Psoas muscle (tissue), 7 donors: ENCODE measurements at regions not wholly inside any gene's neighbourhood (a gene's known extent, or its start where the extent isn't known, plus 50 kb on each side); places are given as distances from the start of the nearest gene placed in this dataset.

Experiments
- ATAC-seq, 4 donors: fragments of 200-7000 bp; cut with Tn5 transposase; one replicate each; pipeline ENCODE4 v1.9.1; 2020; ENCODE audit warnings: moderate library complexity in 3 of 4, mild to moderate bottlenecking in 2 of 4
- DNase-seq, 2 donors: peaks; one replicate each; pipeline ENCODE4 v3.0.0-alpha.2; 2020
- H3K27ac ChIP-seq: fragments of 200-600 bp; one replicate; pipeline ENCODE4 v1.8.0; 2022
- H3K27me3 ChIP-seq, 3 donors: fragments of 200-600 bp in 1 of 3; one replicate each; pipeline versions ENCODE4 v1.6.1 to v1.8.0; 2013 to 2022; ENCODE audit warnings: low read length in 2 of 3, mild to moderate bottlenecking in 2 of 3, moderate library complexity in 1 of 3; ENCODE audit not compliant: insufficient read depth in 3 of 3
- H3K36me3 ChIP-seq, 2 donors: fragments of 200-600 bp in 1 of 2; one replicate each; pipeline versions ENCODE4 v1.6.1 to v1.8.0; 2013 to 2022; ENCODE audit warnings: low read depth in 1 of 2, mild to moderate bottlenecking in 1 of 2, moderate library complexity in 1 of 2; ENCODE audit not compliant: insufficient read depth in 1 of 2
- H3K4me1 ChIP-seq: fragments of 200-600 bp; one replicate; pipeline ENCODE4 v1.8.0; 2022
- H3K4me3 ChIP-seq: fragments of 200-600 bp; one replicate; pipeline ENCODE4 v1.8.0; 2022; ENCODE audit warnings: mild to moderate bottlenecking
- H3K9me3 ChIP-seq: fragments of 200-600 bp; one replicate; pipeline ENCODE4 v1.8.0; 2022
- CTCF ChIP-seq: fragments of 200-600 bp; IDR thresholded peaks from one replicate; pipeline ENCODE4 v1.8.0; 2022; ENCODE audit warnings: antibody characterized with exemption
- WGBS, 3 donors: extraction: QIAGEN DNeasy Blood & Tissue Kit; methylation state at CpG; one replicate each; pipeline versions ENCODE4 v1.1.6 to v1.1.7; 2013; 5-methylcytosine and 5-hydroxymethylcytosine counted together
- intact Hi-C, 2 donors: fragments of 100-400 bp; cut with DNase I; formaldehyde crosslinking; loops; one replicate each; pipeline versions ENCODE4 v1.11.0 to v1.14.2; 2022
- donor health status: healthy with polysubstance abuse.
- donor health status: DM: no; HTN: no; CAD: no; lungs with moderate emphysema.
- donor health status: Bipolar disorder and iron deficiency.
- donor health status: healthy.
- donor health status: DM: yes; HTN: yes; CAD: no.
- donor health status: DM: no; HTN: no; CAD: no.
- donor health status: DM: yes; HTN: yes; CAD: no.

GRCh38 chr1:99580451-99580850 is 65.5 kb upstream of the PALMD start:
- no peak for TF ChIP-seq CTCF
- Histone ChIP-seq H3K4me1 (no peaks in the 10 kb centered on the region), H3K9me3 (no peaks in the 10 kb centered on the region), H3K27me3 (no peaks in the 10 kb centered on the region), H3K27ac (no peak overlapping the region), H3K4me3 (no peak overlapping the region), H3K36me3 (no peaks in the 10 kb centered on the region)
- DNase-seq: no peak
- 66 to 76% (median 74%) methylated on average over 6 of the region's 6 CpGs for WGBS, 3 donors
- peak in 3 of 4 donors; percentile 48 to 93 (median 66) for ATAC-seq
- intact Hi-C loops: no loop called here

DNA sequence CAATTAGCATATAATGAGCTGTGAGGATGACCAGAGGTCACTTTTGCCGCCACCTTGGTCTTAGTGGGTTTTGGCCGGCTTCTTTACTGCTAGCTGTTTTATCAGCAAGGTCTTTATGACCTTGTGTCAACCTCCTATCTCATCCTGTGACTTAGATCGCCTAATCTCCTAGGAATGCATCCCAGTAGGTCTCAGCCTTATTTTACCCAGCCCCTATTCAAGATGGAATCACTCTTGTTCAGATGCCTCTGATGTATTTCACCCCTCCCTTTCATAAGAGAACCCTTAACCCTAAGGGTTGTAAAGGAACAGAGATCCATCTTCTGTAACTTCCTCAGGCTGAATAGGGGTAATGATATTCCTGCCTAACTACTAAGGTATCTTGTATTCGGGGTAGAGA is 58.9 kb upstream of the PALMD start:
- ATAC-seq: no peak
- intact Hi-C loops: no loop called here
- 87 to 89% (median 87%) methylated on average over 4 of the region's 4 CpGs for WGBS, 3 donors

GRCh38 chr1:99589186-99589636 is 56.7 kb upstream of the PALMD start:
- Histone ChIP-seq H3K27ac (no peak overlapping the region), H3K4me3 (no peak overlapping the region), H3K27me3 (no peaks in the 10 kb centered on the region), H3K36me3 (no peaks in the 10 kb centered on the region), H3K9me3 (no peaks in the 10 kb centered on the region), H3K4me1 (no peaks in the 10 kb centered on the region)
- DNase-seq: no peak
- WGBS, 3 donors: 72 to 85% (median 72%) methylated on average over 4 of the region's 4 CpGs
- TF ChIP-seq CTCF: no peak
- ATAC-seq: no peak
- intact Hi-C loops: no loop called here

More for the DNA sequence above, 58.9 kb upstream of the PALMD start:
- Histone ChIP-seq H3K36me3 (no peaks in the 10 kb centered on the region), H3K4me1 (no peaks in the 10 kb centered on the region), H3K4me3 (no peak overlapping the region), H3K9me3 (no peaks in the 10 kb centered on the region), H3K27me3 (no peaks in the 10 kb centered on the region), H3K27ac (no peak overlapping the region)
- DNase-seq: no peak
- TF ChIP-seq CTCF: no peak

DNA sequence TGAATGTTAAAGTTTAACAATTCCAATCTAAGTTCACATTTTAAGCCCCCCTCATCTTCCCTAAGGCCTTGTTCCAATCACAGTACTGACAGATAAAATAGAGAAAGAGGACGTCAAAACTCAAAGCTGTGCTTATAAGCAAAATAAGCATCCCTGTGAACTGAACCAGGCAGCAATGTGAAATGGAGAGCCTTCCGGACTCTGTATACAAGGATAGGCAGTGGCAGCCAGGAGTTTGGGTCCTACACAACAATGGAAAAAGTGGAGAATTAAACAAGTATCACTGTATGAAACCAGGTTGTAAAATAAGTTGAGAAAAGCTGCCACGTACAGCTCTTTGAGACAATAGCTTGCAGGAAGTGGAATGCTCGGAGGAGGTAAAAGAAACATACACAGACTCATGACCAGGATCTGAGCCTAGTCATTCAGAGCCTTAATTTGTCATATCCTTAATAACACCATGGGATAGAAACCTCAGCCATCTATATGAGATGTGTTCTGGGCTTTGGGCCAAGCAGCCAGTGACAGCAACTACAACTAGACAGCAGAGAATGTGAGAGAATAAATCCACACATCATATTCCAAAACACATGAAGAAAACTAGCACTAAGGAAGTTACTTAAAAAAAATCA is 55.2 kb upstream of the PALMD start:
- intact Hi-C loops: no loop called here
- WGBS, 3 donors: 52 to 74% (median 60%) methylated on average over 4 of the region's 4 CpGs
- no peaks in the 10 kb centered on the region for H3K9me3 ChIP-seq
- H3K4me1 ChIP-seq: no peaks in the 10 kb centered on the region
- TF ChIP-seq CTCF: no peak
- H3K27ac ChIP-seq: no peak overlapping the region
- no peaks in the 10 kb centered on the region for H3K36me3 ChIP-seq
- ATAC-seq (peak in 1 of 4 donors; percentile 40), DNase-seq (peak in 1 of 2 donors; percentile 25)
- H3K4me3 ChIP-seq: no peak overlapping the region
- H3K27me3 ChIP-seq: no peaks in the 10 kb centered on the region

GRCh38 chr1:99591886-99592285 is 54.0 kb upstream of the PALMD start:
- ATAC-seq (no peak), DNase-seq (no peak)
- H3K4me1 ChIP-seq: no peaks in the 10 kb centered on the region
- 82 to 91% (median 91%) methylated on average over 1 of the region's 1 CpG for WGBS, 3 donors
- no peaks in the 10 kb centered on the region for H3K36me3 ChIP-seq
- no peaks in the 10 kb centered on the region for H3K9me3 ChIP-seq
- no peak for TF ChIP-seq CTCF
- no peak overlapping the region for H3K27ac ChIP-seq
- intact Hi-C loops: no loop called here
- H3K27me3 ChIP-seq: no peaks in the 10 kb centered on the region
- no peak overlapping the region for H3K4me3 ChIP-seq
